ENCODE measurements at regions not wholly inside any gene's neighbourhood (a gene's known extent, or its start where the extent isn't known, plus 50 kb on each side); places are given as distances from the start of the nearest gene placed in this dataset.

DNA sequence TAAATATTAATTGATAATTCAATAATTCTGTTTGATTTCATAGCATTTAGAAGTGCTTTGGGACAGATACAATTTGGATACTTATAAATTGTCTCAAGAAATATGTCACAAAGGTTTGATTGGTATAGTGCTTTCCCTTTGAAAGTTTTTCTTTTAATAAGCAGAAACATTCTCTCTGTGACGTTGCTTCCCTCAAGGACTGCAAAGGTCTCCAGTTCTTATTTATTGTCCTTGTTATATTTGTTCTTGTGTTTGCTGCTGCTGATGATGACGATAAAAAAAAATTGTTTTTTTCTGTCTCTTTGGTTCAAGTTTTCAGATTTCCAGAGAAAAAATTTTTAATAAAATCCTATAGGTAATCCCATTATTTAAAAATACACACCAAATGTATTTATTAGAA lies 176.3 kb upstream of the CLEC14A start:
- no peak for TF ChIP-seq FOXK1 (CRISPR knock-in tag; IDR thresholded peaks at IDR 0.05)
- TF ChIP-seq TEAD4 (CRISPR knock-in tag; IDR thresholded peaks at IDR 0.05), result no peak
- Mint-ChIP-seq H3K4me1 (no peaks in the 10 kb centered on the region), H3K27me3 (ENCODE audit: low read depth) (peaks cover 3% of the 10 kb centered on the region; the same call in 1 of the 2 replicates), H3K27ac (no peak overlapping the region), H3K36me3 (no peaks in the 10 kb centered on the region), H3K4me3 (no peak overlapping the region), H3K9me3 (no peaks in the 10 kb centered on the region)
- no peak for DNase-seq (ENCODE audit: low spot score)
- ChIA-PET POLR2A (no interaction called here), CTCF (no interaction called here)
- ATAC-seq, result no peak

DNA sequence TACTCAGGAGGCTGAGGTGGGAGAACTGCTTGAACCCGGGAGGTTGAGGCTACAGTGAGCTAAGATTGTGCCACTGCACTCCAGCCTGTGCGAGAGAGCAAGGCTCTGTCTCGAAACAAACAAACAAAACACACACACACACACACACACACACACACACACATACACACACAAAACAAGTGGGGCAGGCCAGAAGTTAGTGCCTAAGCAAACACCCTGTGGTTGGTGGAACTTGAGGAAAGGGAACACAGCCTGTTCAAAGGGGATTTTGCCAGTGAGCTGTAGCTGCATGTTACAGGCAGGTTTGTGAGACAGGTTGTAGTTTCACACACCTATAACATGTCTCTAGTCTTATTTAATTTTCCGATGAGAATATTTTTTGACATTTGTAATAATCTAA lies 175.3 kb upstream of the CLEC14A start:
- Mint-ChIP-seq H3K36me3 (no peaks in the 10 kb centered on the region), H3K27ac (no peak overlapping the region), H3K4me1 (no peaks in the 10 kb centered on the region), H3K9me3 (no peaks in the 10 kb centered on the region), H3K4me3 (no peak overlapping the region), H3K27me3 (ENCODE audit: low read depth) (peaks cover 3% of the 10 kb centered on the region; the same call in 1 of the 2 replicates)
- TF ChIP-seq, protein P1, sequence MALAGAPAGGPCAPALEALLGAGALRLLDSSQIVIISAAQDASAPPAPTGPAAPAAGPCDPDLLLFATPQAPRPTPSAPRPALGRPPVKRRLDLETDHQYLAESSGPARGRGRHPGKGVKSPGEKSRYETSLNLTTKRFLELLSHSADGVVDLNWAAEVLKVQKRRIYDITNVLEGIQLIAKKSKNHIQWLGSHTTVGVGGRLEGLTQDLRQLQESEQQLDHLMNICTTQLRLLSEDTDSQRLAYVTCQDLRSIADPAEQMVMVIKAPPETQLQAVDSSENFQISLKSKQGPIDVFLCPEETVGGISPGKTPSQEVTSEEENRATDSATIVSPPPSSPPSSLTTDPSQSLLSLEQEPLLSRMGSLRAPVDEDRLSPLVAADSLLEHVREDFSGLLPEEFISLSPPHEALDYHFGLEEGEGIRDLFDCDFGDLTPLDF (CRISPR knock-in tag; IDR thresholded peaks at IDR 0.05), result no peak
- TF ChIP-seq, protein P2, sequence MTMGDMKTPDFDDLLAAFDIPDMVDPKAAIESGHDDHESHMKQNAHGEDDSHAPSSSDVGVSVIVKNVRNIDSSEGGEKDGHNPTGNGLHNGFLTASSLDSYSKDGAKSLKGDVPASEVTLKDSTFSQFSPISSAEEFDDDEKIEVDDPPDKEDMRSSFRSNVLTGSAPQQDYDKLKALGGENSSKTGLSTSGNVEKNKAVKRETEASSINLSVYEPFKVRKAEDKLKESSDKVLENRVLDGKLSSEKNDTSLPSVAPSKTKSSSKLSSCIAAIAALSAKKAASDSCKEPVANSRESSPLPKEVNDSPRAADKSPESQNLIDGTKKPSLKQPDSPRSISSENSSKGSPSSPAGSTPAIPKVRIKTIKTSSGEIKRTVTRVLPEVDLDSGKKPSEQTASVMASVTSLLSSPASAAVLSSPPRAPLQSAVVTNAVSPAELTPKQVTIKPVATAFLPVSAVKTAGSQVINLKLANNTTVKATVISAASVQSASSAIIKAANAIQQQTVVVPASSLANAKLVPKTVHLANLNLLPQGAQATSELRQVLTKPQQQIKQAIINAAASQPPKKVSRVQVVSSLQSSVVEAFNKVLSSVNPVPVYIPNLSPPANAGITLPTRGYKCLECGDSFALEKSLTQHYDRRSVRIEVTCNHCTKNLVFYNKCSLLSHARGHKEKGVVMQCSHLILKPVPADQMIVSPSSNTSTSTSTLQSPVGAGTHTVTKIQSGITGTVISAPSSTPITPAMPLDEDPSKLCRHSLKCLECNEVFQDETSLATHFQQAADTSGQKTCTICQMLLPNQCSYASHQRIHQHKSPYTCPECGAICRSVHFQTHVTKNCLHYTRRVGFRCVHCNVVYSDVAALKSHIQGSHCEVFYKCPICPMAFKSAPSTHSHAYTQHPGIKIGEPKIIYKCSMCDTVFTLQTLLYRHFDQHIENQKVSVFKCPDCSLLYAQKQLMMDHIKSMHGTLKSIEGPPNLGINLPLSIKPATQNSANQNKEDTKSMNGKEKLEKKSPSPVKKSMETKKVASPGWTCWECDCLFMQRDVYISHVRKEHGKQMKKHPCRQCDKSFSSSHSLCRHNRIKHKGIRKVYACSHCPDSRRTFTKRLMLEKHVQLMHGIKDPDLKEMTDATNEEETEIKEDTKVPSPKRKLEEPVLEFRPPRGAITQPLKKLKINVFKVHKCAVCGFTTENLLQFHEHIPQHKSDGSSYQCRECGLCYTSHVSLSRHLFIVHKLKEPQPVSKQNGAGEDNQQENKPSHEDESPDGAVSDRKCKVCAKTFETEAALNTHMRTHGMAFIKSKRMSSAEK (CRISPR knock-in tag; IDR thresholded peaks at IDR 0.05; ENCODE audit: borderline replicate concordance), result no peak
- TF ChIP-seq, protein P3, sequence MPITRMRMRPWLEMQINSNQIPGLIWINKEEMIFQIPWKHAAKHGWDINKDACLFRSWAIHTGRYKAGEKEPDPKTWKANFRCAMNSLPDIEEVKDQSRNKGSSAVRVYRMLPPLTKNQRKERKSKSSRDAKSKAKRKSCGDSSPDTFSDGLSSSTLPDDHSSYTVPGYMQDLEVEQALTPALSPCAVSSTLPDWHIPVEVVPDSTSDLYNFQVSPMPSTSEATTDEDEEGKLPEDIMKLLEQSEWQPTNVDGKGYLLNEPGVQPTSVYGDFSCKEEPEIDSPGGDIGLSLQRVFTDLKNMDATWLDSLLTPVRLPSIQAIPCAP (CRISPR knock-in tag; IDR thresholded peaks at IDR 0.05), result no peak
- TF ChIP-seq, protein P4, sequence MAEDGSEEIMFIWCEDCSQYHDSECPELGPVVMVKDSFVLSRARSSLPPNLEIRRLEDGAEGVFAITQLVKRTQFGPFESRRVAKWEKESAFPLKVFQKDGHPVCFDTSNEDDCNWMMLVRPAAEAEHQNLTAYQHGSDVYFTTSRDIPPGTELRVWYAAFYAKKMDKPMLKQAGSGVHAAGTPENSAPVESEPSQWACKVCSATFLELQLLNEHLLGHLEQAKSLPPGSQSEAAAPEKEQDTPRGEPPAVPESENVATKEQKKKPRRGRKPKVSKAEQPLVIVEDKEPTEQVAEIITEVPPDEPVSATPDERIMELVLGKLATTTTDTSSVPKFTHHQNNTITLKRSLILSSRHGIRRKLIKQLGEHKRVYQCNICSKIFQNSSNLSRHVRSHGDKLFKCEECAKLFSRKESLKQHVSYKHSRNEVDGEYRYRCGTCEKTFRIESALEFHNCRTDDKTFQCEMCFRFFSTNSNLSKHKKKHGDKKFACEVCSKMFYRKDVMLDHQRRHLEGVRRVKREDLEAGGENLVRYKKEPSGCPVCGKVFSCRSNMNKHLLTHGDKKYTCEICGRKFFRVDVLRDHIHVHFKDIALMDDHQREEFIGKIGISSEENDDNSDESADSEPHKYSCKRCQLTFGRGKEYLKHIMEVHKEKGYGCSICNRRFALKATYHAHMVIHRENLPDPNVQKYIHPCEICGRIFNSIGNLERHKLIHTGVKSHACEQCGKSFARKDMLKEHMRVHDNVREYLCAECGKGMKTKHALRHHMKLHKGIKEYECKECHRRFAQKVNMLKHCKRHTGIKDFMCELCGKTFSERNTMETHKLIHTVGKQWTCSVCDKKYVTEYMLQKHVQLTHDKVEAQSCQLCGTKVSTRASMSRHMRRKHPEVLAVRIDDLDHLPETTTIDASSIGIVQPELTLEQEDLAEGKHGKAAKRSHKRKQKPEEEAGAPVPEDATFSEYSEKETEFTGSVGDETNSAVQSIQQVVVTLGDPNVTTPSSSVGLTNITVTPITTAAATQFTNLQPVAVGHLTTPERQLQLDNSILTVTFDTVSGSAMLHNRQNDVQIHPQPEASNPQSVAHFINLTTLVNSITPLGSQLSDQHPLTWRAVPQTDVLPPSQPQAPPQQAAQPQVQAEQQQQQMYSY (CRISPR knock-in tag; IDR thresholded peaks at IDR 0.05), result no peak
- TF ChIP-seq, protein P5, sequence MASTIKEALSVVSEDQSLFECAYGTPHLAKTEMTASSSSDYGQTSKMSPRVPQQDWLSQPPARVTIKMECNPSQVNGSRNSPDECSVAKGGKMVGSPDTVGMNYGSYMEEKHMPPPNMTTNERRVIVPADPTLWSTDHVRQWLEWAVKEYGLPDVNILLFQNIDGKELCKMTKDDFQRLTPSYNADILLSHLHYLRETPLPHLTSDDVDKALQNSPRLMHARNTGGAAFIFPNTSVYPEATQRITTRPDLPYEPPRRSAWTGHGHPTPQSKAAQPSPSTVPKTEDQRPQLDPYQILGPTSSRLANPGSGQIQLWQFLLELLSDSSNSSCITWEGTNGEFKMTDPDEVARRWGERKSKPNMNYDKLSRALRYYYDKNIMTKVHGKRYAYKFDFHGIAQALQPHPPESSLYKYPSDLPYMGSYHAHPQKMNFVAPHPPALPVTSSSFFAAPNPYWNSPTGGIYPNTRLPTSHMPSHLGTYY (CRISPR knock-in tag; IDR thresholded peaks at IDR 0.05), result no peak
- TF ChIP-seq, protein P6, sequence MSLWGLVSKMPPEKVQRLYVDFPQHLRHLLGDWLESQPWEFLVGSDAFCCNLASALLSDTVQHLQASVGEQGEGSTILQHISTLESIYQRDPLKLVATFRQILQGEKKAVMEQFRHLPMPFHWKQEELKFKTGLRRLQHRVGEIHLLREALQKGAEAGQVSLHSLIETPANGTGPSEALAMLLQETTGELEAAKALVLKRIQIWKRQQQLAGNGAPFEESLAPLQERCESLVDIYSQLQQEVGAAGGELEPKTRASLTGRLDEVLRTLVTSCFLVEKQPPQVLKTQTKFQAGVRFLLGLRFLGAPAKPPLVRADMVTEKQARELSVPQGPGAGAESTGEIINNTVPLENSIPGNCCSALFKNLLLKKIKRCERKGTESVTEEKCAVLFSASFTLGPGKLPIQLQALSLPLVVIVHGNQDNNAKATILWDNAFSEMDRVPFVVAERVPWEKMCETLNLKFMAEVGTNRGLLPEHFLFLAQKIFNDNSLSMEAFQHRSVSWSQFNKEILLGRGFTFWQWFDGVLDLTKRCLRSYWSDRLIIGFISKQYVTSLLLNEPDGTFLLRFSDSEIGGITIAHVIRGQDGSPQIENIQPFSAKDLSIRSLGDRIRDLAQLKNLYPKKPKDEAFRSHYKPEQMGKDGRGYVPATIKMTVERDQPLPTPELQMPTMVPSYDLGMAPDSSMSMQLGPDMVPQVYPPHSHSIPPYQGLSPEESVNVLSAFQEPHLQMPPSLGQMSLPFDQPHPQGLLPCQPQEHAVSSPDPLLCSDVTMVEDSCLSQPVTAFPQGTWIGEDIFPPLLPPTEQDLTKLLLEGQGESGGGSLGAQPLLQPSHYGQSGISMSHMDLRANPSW (CRISPR knock-in tag; conservative IDR thresholded peaks at IDR 0.05; ENCODE audit: low read depth), result no peak
- no peak for TF ChIP-seq RELA (CRISPR knock-in tag; IDR thresholded peaks at IDR 0.05; ENCODE audit: borderline replicate concordance)
- ChIA-PET POLR2A (interaction anchor here (0.6 kb wide), 1 partner anchor 11 kb away, joined by 3 read pairs; no protein-coding TSS in a partner anchor), CTCF (interaction anchor here (0.7 kb wide), 1 partner anchor 543 kb away, joined by 3 read pairs; no protein-coding TSS in a partner anchor)
- ATAC-seq (no peak), DNase-seq (ENCODE audit: low spot score) (no peak)

Measured in WTC11 (cell line).